ENCODE measurements at regions not wholly inside any gene's neighbourhood (a gene's known extent, or its start where the extent isn't known, plus 50 kb on each side); places are given as distances from the start of the nearest gene placed in this dataset.

- H3K4me1 ChIP-seq (ENCODE audit: control insufficient read depth, insufficient read depth, low read length): no peaks in the 10 kb centered on the region
- Mint-ChIP-seq H3K36me3 (ENCODE audit: low read depth) (no peaks in the 10 kb centered on the region), H3K27ac (no peak overlapping the region), H3K27me3 (ENCODE audit: insufficient read depth) (no peaks in the 10 kb centered on the region), H3K4me1 (no peaks in the 10 kb centered on the region), H3K9me3 (peaks cover 50% of the 10 kb centered on the region), H3K4me3 (no peak overlapping the region)
- H3K9ac ChIP-seq (ENCODE audit: extremely low read depth, low read length, poor library complexity, severe bottlenecking): no peak overlapping the region
- WGBS, 2 experiments (ENCODE audit: insufficient coverage in 1 of 2, insufficient read length in 1 of 2): 78 to 89% methylated on average over 3 to 4 of the region's 4 CpGs
- no peak for TF ChIP-seq CTCF (conservative IDR thresholded peaks at IDR 0.05)
- H3K9me3 ChIP-seq (ENCODE audit: control insufficient read depth, low read length): peaks cover 11% of the 10 kb centered on the region
- H3K4me3 ChIP-seq (ENCODE audit: low read length): no peak overlapping the region
- H3K27me3 ChIP-seq (ENCODE audit: control insufficient read depth, insufficient read depth, low read length, poor library complexity, severe bottlenecking): no peaks in the 10 kb centered on the region
- DNase-seq: no peak
- H3K36me3 ChIP-seq (ENCODE audit: control insufficient read depth, insufficient read depth, low read length): no peaks in the 10 kb centered on the region
- no peak overlapping the region for H3K27ac ChIP-seq (ENCODE audit: low read depth, low read length)
These were observed 301.8 kb upstream of the API5 start for GRCh38 chr11:43010042-43010441.

GRCh38 chr11:43012606-43013005 is 299.2 kb upstream of the API5 start:
- Mint-ChIP-seq H3K36me3 (ENCODE audit: low read depth) (no peaks in the 10 kb centered on the region), H3K4me3 (no peak overlapping the region), H3K9me3 (peaks cover 37% of the 10 kb centered on the region), H3K27me3 (ENCODE audit: insufficient read depth) (no peaks in the 10 kb centered on the region), H3K27ac (no peak overlapping the region), H3K4me1 (no peaks in the 10 kb centered on the region)
- Histone ChIP-seq H3K36me3 (ENCODE audit: control insufficient read depth, insufficient read depth, low read length) (no peaks in the 10 kb centered on the region), H3K4me3 (ENCODE audit: low read length) (no peak overlapping the region), H3K27me3 (ENCODE audit: control insufficient read depth, insufficient read depth, low read length, poor library complexity, severe bottlenecking) (no peaks in the 10 kb centered on the region), H3K9ac (ENCODE audit: extremely low read depth, low read length, poor library complexity, severe bottlenecking) (no peak overlapping the region), H3K9me3 (ENCODE audit: control insufficient read depth, low read length) (no peaks in the 10 kb centered on the region), H3K4me1 (ENCODE audit: control insufficient read depth, insufficient read depth, low read length) (no peaks in the 10 kb centered on the region), H3K27ac (ENCODE audit: low read depth, low read length) (no peak overlapping the region)
- 98 to 100% methylated on average over 2 of the region's 2 CpGs for WGBS, 2 experiments (ENCODE audit: insufficient coverage in 1 of 2, insufficient read length in 1 of 2)
- TF ChIP-seq CTCF (conservative IDR thresholded peaks at IDR 0.05): no peak
- no peak for DNase-seq

- no peaks in the 10 kb centered on the region for H3K4me1 Mint-ChIP-seq
- Histone ChIP-seq H3K27ac (ENCODE audit: low read depth, low read length) (peak overlapping the region; percentile 62), H3K9ac (ENCODE audit: extremely low read depth, low read length, poor library complexity, severe bottlenecking) (no peak overlapping the region), H3K36me3 (ENCODE audit: control insufficient read depth, insufficient read depth, low read length) (no peaks in the 10 kb centered on the region), H3K27me3 (ENCODE audit: control insufficient read depth, insufficient read depth, low read length, poor library complexity, severe bottlenecking) (no peaks in the 10 kb centered on the region), H3K4me1 (ENCODE audit: control insufficient read depth, insufficient read depth, low read length) (no peaks in the 10 kb centered on the region), H3K4me3 (ENCODE audit: low read length) (no peak overlapping the region), H3K9me3 (ENCODE audit: control insufficient read depth, low read length) (no peaks in the 10 kb centered on the region)
- H3K36me3 Mint-ChIP-seq (ENCODE audit: low read depth): no peaks in the 10 kb centered on the region
- H3K27me3 Mint-ChIP-seq (ENCODE audit: insufficient read depth): no peaks in the 10 kb centered on the region
- peak; percentile 71 for TF ChIP-seq CTCF (conservative IDR thresholded peaks at IDR 0.05)
- H3K4me3 Mint-ChIP-seq: no peak overlapping the region
- no peak overlapping the region for H3K27ac Mint-ChIP-seq
- DNase-seq: peak; percentile 59
- peaks cover 36% of the 10 kb centered on the region for H3K9me3 Mint-ChIP-seq
These were observed 290.3 kb upstream of the API5 start for GRCh38 chr11:43021466-43021865.
